NCI-H2029 (cell line): ENCODE measurements at regions not wholly inside any gene's neighbourhood (a gene's known extent, or its start where the extent isn't known, plus 50 kb on each side); places are given as distances from the start of the nearest gene placed in this dataset.

ENCODE experiments used
- DNase-seq: peaks from one replicate; lab custom pipeline; 2025; lab: John Stamatoyannopoulos, UW

DNA sequence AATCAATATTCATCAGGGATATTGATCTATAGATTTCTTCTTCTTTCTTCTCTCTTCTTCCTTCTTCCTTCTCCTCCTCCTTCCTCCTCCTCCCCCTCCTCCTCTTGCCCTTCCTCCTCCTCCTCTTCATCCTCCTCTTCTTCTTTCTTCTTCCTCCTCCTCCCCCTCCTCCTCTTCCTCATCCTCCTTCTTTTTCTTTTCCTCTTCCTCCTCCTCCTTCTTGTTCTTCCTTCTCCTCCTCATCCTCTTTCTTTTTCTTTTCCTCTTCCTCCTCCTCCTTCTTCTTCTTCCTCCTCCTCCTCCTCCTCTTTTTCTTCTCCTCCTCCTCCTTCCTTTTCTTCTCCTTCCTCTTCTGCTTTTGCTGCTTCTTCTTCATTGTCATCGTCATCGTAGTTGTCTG is 52.4 kb upstream of the SERINC1 start:
- no peak for DNase-seq

- DNase-seq = peak; percentile 87
These were observed 58.9 kb upstream of the SERINC1 start for GRCh38 chr6:122530440-122531046.

DNA sequence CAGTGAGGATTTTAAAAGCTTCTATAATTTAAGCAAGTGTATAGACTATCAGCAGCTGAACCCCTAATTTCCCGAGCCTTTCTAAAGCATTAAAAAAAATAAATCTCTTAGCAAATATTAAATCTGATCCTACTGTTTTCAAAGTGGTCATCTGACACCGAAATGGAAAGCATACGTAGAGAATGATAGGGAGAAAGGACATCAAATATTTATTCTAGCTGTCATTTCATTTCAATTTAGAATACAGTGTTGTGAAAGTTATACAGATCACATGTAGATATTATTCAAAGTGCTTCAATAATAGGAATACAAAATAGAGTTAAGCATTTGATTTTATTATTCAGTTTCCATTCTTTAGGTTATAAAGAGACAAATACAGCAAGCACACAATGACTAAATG is 61.9 kb upstream of the PKIB start:
- peak; percentile 56 for DNase-seq

GRCh38 chr6:122548820-122549219 is 61.4 kb upstream of the PKIB start:
- DNase-seq = no peak

DNA sequence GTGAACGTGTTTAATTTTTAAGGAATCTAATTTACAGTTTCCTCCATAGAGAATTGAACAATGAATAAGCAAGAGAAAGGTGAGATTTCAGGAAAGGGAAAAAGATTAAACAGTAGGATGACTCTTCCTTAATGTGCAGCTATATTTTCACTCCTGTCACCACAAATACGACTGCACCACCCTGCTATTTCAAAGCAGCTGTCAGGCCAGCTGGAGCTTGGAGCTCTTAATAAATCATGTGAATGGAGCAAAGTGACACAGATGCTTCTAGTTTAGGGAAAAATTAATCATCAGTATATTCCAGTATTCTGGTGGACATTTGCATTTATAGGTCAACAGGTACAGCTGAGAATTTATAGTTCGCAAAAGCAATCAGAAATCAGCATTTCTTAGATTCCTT is 56.5 kb upstream of the PKIB start:
- DNase-seq = no peak

GRCh38 chr6:122555561-122555960 is 54.6 kb upstream of the PKIB start:
- DNase-seq = no peak

- DNase-seq = no peak
These were observed 52.1 kb upstream of the PKIB start for GRCh38 chr6:122558080-122558479.
